Pancreas (tissue), 10 donors: ENCODE measurements at regions not wholly inside any gene's neighbourhood (a gene's known extent, or its start where the extent isn't known, plus 50 kb on each side); places are given as distances from the start of the nearest gene placed in this dataset.
A peak's percentile ranks its signal among the peaks of the same experiment; 100 is the strongest.

Experiments used
- ATAC-seq, 4 donors: fragments of 200-7000 bp; cut with Tn5 transposase; one replicate each; pipeline versions ENCODE4 v1.8.0 to v1.9.1; 2020; ENCODE audit warnings: mild to moderate bottlenecking in 4 of 4, moderate library complexity in 4 of 4
- DNase-seq, 6 donors: peaks; one replicate each; pipeline ENCODE4 v3.0.0-alpha.2; 2020
- FAIRE-seq: peaks from 2 replicates; lab custom pipeline; 2012; peaks lifted over from hg19 to GRCh38; lab: Jason Lieb, UNC
- H3K27ac ChIP-seq, 4 donors: fragments of 200-600 bp; sonication (generic); 1 replicate in 3 of 4; 2 replicates in 1 of 4; pipeline versions ENCODE4 v1.5.0 to v1.8.0; 2020
- H3K27me3 ChIP-seq, 4 donors: fragments of 200-600 bp; one replicate each; pipeline ENCODE4 v1.8.0; 2021
- H3K36me3 ChIP-seq, 3 donors: fragments of 200-600 bp; sonication (generic) in 1 of 3; one replicate each; pipeline versions ENCODE4 v1.5.0 to v1.8.0; 2020 to 2021
- H3K4me1 ChIP-seq, 3 donors: fragments of 200-600 bp; one replicate each; pipeline ENCODE4 v1.8.0; 2021
- H3K4me3 ChIP-seq, 4 donors: fragments of 200-600 bp; sonication (generic) in 2 of 4; one replicate each; pipeline versions ENCODE4 v1.5.0 to v1.8.0; 2020 to 2021
- H3K9me3 ChIP-seq, 4 donors: fragments of 200-600 bp; one replicate each; pipeline ENCODE4 v1.8.0; 2021
- WGBS, 2 donors: extraction: QIAGEN DNeasy Blood & Tissue Kit; methylation state at CpG; one replicate each; pipeline ENCODE4 v1.1.7; 2013; 5-methylcytosine and 5-hydroxymethylcytosine counted together
- intact Hi-C, 3 donors: fragments of 100-400 bp; cut with DNase I; formaldehyde crosslinking; loops; one replicate each; pipeline versions ENCODE4 v1.11.1 to v1.14.2; 2022
- TF ChIP-seq, protein P1 (sequence below), 4 donors: fragments of 200-600 bp; sonication (generic) in 3 of 4; IDR thresholded peaks; one replicate each; pipeline versions ENCODE4 v1.5.0 to v1.8.0; 2021; ENCODE audit warnings: antibody characterized with exemption in 4 of 4
- donor health status: healthy with polysubstance abuse.
- donor health status: DM: no; HTN: no; CAD: no; lungs with moderate emphysema.
- donor health status: DM: no; HTN: no; CAD: no.
- donor health status: control.
- donor health status: control.
- donor health status: Bipolar disorder and iron deficiency.
- donor health status: DM: yes; HTN: yes; CAD: no.
- donor health status: DM: no; HTN: no; CAD: no.
- donor health status: DM: no; HTN: no; CAD: no.
- donor health status: DM: yes; HTN: yes; CAD: no.

DNA sequence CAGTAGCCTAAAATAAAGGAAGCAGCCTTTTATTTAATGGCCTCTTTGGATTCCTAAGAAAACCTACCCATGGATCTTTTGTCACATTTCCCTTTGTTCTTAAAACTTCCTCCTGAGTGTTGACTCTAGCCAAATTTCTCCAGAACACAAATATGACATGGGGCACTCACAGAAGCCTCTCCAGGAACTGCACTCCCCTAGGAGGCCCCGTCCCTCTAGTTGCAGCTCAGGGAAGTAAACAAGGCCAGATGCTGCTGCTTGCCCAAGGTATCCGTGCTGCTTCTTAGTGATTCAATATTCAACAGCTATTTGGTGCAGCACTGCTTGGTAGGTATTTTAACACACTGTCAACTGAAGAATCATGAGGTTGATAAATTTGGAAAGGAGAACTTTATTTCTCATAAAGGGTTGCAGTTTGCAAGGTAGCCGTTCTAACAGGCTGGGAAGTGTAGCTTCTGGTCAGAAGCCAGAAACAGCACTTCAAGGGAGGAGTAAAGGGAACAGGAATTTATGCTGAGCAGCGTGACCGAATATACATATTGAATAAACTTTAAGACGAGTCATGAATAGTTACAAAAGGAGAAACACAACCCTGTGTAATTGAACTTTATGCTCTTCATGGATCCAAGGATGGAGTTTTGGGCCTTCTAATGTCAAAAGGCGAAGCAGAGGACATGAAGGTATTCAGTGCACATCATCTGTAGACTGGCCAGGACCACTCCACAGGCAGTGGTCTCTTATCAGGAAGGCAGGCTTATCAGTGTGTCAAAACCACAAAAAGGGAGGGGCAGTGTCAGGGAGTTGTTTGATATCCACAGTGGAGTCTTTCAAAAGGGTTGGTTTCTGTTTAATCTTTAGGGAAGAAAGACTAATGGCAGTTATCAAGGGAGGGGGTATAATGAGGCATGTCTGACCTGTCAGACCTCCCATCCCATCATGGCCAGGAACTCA is 63.3 kb downstream of the CD24 start:
- TF ChIP-seq, protein P1, sequence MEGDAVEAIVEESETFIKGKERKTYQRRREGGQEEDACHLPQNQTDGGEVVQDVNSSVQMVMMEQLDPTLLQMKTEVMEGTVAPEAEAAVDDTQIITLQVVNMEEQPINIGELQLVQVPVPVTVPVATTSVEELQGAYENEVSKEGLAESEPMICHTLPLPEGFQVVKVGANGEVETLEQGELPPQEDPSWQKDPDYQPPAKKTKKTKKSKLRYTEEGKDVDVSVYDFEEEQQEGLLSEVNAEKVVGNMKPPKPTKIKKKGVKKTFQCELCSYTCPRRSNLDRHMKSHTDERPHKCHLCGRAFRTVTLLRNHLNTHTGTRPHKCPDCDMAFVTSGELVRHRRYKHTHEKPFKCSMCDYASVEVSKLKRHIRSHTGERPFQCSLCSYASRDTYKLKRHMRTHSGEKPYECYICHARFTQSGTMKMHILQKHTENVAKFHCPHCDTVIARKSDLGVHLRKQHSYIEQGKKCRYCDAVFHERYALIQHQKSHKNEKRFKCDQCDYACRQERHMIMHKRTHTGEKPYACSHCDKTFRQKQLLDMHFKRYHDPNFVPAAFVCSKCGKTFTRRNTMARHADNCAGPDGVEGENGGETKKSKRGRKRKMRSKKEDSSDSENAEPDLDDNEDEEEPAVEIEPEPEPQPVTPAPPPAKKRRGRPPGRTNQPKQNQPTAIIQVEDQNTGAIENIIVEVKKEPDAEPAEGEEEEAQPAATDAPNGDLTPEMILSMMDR (IDR thresholded peaks at IDR 0.05) = no peak
- Histone ChIP-seq H3K36me3 (no peaks in the 10 kb centered on the region), H3K4me3 (no peak overlapping the region), H3K27ac (peak overlapping the region in 1 of 4 donors; percentile 15), H3K27me3 (no peaks in the 10 kb centered on the region), H3K4me1 (peaks cover 0 to 16% (median 0%) of the 10 kb centered on the region in 3 donors), H3K9me3 (no peaks in the 10 kb centered on the region)
- intact Hi-C loops = no loop called here
- ATAC-seq (peak; percentile 35 to 81 (median 76)), DNase-seq (no peak), FAIRE-seq (no peak)
- 67 to 69% methylated on average over 7 of the region's 7 CpGs for WGBS, 2 donors

DNA sequence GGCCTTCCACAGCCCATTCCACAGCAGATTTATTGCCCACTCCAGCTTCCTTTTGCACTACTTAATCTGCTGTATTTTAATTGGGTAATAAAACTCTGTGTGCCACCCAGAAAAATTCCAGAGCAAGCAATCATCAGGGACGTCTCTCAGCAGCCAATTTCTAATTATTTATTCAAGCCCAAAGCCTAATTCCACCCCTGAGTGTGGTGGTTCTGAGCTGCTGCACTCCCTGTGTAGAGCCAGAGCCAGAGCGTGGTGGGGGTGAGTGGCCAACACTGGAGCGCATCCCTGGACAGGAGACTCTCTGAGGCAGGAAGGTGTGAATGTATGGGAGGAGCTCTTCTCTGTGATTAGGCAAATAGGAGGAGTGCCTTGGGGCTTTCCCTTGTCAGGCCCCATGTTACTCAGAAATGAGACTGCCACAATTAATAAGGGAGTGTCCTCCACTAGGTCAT is 66.1 kb downstream of the CD24 start:
- DNase-seq (no peak), ATAC-seq (peak; percentile 22 to 71 (median 52)), FAIRE-seq (no peak)
- Histone ChIP-seq H3K27me3 (no peaks in the 10 kb centered on the region), H3K4me3 (no peak overlapping the region), H3K36me3 (no peaks in the 10 kb centered on the region), H3K27ac (no peak overlapping the region), H3K9me3 (no peaks in the 10 kb centered on the region), H3K4me1 (peaks cover 0 to 13% (median 0%) of the 10 kb centered on the region in 3 donors)
- TF ChIP-seq, protein P1 (IDR thresholded peaks at IDR 0.05) = no peak
- 51 to 54% methylated on average over 3 of the region's 3 CpGs for WGBS, 2 donors
- intact Hi-C loops = no loop called here

DNA sequence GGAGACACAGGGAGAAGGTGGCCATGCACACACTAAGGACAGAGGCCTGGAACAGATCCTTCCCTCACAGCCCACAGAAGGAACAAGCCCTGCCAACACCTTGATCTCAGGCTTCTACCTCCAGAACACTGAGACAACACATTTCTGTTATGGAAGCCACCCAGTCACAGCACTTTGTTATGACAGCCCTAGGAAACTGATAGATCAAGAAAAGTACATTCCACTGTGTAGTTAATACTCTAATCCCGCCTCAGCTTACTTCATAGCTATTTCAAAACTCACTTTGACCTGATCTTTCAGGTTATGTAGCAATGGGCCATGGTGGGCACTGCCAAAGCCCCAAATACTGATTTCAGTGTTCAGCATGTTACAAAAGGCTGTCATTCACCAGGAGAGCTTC is 66.8 kb downstream of the CD24 start:
- Histone ChIP-seq H3K4me3 (no peak overlapping the region), H3K27ac (no peak overlapping the region), H3K27me3 (no peaks in the 10 kb centered on the region), H3K9me3 (no peaks in the 10 kb centered on the region), H3K36me3 (no peaks in the 10 kb centered on the region), H3K4me1 (peaks cover 0 to 10% (median 0%) of the 10 kb centered on the region in 3 donors)
- intact Hi-C loops = no loop called here
- 74 to 83% methylated on average over 1 of the region's 1 CpG for WGBS, 2 donors
- TF ChIP-seq, protein P1 (IDR thresholded peaks at IDR 0.05) = no peak
- DNase-seq (no peak), ATAC-seq (no peak), FAIRE-seq (no peak)

DNA sequence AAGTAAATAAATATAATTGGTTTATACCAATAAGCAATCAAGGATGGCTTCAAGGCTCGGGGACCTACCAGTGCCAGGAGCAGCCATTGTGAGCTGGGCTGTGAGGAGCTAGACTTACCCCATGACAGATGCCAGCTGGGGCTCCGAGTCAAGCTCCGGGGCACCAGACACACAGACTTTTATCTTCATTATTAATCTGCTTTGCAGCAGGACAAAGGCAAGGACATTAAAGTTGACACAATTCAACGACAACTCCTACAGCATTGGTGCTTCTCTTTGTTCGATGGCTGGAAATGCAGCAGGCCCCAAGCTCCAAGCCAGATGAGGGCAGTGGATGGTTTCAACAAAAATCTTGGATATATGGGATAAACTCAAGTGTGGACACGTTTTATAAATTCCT is 68.3 kb downstream of the CD24 start:
- DNase-seq (no peak), FAIRE-seq (no peak), ATAC-seq (no peak)
- peaks cover 0 to 10% (median 0%) of the 10 kb centered on the region in 3 donors for H3K4me1 ChIP-seq
- WGBS, 2 donors = 77% methylated on average over 6 of the region's 6 CpGs
- no peak overlapping the region for H3K27ac ChIP-seq
- TF ChIP-seq, protein P1 (IDR thresholded peaks at IDR 0.05) = no peak
- H3K27me3 ChIP-seq = no peaks in the 10 kb centered on the region
- intact Hi-C loops = no loop called here
- no peaks in the 10 kb centered on the region for H3K9me3 ChIP-seq
- no peaks in the 10 kb centered on the region for H3K36me3 ChIP-seq
- H3K4me3 ChIP-seq = no peak overlapping the region

DNA sequence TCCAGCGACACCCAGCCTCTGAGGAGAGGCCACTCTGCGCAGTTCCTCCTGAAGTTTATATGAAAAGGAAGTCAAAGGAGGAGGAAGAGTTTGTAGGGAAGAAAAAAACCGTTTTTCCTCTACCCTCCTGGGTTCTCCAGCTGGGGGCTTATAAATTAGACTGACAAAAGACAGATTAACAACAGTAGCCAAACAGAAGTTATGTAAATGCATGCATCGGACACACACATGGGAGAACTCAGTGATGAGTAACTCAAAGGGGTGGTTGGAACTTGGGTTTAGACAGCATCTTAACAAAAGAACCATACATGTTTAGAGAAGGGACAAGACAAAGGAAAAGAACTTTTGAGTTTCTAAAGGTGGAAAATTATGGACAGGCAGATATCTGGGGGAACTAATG is 71.2 kb downstream of the CD24 start:
- Histone ChIP-seq H3K27ac (no peak overlapping the region), H3K4me3 (no peak overlapping the region), H3K27me3 (no peaks in the 10 kb centered on the region), H3K36me3 (no peaks in the 10 kb centered on the region), H3K4me1 (no peaks in the 10 kb centered on the region), H3K9me3 (no peaks in the 10 kb centered on the region)
- intact Hi-C loops = no loop called here
- 76 to 79% methylated on average over 4 of the region's 4 CpGs for WGBS, 2 donors
- DNase-seq = no peak
- no peak for ATAC-seq
- TF ChIP-seq, protein P1 (IDR thresholded peaks at IDR 0.05) = no peak
- FAIRE-seq = no peak
